NAMALWA (cell line): ENCODE measurements at regions not wholly inside any gene's neighbourhood (a gene's known extent, or its start where the extent isn't known, plus 50 kb on each side); places are given as distances from the start of the nearest gene placed in this dataset.

Experiments used
- DNase-seq: peaks from one replicate; pipeline ENCODE4 v3.0.0-alpha.2; 2015; ENCODE audit warnings: low spot score

DNA sequence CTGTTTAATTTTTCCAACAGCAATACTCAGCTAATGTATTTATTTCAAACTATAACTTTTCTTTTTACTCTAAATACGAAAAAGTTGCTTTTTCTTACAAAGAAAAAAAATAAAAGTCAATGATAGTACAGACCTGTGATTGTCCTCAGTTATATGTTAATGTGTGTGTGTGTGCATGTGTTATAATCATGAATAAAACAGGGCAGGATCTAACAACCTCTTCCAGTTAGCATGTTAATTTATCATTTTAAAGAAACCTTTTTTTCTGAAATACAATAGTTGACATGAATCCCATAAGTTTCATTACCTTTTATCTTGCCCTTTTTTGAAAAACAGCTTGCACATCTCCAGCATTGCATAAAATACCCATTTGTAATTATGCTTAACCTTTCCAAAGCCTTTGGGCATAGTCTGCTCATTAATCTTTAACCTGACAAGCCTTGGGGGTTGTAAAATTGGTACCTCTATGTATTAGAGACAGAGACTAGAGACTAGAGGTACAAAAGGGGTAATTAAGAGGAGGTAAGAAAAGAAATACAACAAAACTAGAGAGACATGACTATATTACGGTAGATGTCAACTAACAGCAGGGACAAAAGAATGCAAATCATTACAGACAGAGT is 828.1 kb downstream of the OLFM4 start:
- DNase-seq = no peak

DNA sequence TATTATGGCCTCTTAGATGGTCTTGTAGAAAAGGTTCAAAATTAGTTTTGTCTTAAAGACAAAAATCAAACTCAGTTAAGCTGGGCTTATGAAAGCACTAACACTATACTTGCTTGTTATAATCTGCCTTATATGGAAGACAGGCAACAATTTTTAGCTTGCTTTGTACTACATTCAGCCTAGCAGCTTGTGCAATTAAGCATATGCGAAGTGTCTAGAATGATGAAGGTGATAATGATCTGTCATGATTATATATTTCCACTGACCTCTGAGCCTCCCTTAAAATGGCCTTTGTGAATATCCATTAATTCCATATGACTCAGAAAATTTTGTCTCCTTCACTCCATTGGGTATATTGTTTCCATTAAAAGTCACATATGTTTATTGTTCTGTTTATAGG is 834.9 kb downstream of the OLFM4 start:
- no peak for DNase-seq

DNA sequence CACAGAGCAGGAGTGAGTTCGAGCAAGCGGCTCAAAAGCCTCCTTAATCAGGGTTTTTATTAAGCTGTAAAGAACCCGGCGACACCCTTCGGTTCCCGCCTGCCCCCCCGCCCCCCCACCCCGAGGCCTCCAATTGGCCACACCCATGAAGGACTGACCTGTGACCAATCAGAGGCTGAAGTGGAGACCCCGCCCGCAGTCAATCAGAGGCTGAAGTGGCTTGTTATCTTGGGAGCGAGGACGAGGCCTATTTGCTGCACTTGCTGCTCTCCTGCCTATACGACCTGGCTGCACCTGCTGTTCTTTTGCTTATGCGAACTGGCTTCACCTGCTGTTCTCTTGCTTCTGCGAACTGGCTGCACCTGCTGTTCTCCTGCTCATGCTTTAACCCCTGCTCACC is 844.9 kb downstream of the OLFM4 start:
- no peak for DNase-seq

DNA sequence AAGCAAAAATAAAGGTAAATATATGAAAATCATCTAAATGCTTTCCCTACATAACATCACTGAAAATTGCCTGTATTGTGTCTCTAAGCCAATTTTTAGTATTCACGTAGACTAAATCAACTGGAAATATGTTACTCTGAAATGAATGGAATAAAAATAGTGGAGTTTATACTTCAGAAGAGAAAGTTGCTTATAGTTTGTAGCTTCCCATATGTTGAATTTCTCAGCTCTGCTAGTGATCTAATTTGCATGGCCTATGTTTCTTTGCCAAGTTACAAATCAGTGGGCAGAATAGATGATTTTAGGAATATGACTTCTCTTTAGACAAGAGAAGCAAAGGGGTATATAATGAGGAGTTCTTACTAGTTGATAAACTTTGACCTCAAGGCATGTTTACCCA is 850.2 kb downstream of the OLFM4 start:
- DNase-seq = no peak

DNA sequence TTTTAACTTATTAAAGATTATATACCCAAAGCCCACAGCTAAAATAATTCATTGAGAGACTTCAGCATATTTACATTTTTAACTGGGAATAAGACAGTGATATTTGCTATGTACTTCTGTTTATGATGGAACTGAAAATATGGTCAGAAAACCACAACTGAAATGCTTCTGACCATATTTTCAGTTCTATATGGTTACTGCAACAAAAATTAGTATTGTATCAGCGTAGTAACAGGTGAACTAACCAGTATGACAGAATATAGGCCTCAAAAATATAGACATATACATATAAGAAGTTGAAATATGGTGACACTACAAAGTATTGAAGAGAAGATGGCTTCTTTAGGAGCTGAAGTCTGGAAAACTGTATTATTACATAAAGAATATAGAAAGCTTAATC is 857.4 kb downstream of the OLFM4 start:
- no peak for DNase-seq

DNA sequence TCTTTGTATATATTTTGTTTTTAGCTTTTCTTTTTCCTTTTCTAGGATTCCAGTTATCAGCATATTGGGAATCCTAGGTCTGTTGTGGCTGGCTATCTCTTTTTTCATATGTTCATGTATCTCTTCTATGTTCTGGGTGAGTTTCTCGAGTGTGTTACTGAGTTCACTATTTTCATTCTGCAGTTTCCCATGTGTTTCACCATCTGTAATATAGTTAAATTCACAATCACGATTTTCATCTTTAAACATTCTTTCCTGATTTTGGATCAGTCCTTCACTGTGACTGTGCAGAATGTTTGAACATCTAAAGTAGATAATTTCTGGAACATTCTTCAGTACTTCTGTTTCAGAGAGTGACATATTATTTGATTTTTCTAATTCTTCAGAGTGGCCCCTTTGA is 862.1 kb downstream of the OLFM4 start:
- no peak for DNase-seq

DNA sequence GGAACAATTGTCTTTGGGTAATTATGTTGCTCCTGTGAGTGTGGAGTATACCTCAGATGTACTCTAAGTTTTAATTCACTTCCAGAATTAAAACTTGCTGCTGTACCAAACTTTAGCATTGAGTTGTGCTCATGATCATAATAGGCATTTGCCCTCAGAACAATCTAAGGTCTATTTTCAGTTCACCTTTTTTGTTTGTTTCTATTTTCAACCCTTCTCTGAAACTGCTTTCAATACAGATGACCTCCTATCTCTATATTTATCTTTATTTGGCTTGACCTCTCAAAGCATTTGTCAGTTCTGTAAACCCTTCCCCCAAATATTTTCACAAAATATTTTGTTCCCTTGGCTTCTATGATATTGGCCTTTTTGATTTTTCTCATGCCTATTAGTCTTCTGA is 873.0 kb downstream of the OLFM4 start:
- no peak for DNase-seq

DNA sequence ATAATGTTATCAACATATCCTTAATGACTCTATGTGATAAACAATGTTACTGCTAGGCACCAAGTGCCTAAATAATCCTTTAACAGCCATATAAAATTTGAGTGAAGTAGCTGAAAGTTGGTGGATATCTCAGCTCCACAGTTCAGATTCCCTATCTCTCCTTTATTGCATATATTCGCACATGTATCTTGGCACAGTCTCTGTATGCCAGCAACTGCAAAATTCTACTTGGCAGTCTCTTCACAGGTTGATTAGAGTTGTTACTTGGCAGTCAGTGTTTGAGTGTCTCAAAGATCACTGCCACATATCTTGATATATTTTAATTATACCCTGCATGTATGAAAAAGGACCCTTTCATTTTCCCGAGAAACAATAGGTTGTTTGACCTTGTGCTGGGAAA is 879.3 kb downstream of the OLFM4 start:
- DNase-seq = no peak

DNA sequence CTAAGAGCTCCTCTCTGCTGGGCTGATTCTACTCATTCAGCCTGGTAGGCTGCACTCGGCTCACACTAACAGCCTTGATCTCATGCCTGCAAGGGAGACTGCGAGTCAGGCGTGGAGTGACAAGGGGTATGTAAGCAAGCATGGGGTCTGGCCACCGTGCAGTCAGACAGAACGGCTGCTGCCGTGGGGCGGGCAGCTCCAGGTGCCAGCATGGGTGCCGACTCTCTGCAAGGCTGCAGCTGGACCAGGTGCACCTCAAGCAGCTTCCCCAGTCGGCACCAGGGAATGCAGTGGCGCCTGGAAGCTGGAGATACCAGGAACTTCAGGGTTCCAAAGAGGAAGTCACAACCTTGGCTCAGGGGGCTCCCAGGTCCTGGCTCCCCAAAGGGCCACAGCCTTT is 892.3 kb downstream of the OLFM4 start:
- DNase-seq = no peak

DNA sequence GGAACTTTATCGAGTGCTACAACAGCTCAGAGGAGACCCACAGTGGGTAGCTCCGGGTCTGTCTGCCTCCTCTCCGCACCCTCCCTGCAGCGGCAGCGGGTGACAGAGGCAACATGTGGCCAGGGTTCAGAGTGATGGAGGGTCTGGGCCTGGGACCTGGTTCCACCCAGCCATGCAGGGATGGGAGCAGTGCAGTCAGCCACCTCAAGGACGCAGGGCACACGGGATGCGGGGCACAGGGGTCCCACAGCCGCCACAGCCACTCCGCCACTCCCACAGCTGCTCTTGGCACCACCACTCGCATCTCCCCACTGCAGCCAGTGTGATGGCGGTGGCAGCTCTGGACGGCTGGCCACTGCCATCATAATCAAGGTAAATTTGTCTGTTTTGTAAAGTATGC is 892.9 kb downstream of the OLFM4 start:
- no peak for DNase-seq

DNA sequence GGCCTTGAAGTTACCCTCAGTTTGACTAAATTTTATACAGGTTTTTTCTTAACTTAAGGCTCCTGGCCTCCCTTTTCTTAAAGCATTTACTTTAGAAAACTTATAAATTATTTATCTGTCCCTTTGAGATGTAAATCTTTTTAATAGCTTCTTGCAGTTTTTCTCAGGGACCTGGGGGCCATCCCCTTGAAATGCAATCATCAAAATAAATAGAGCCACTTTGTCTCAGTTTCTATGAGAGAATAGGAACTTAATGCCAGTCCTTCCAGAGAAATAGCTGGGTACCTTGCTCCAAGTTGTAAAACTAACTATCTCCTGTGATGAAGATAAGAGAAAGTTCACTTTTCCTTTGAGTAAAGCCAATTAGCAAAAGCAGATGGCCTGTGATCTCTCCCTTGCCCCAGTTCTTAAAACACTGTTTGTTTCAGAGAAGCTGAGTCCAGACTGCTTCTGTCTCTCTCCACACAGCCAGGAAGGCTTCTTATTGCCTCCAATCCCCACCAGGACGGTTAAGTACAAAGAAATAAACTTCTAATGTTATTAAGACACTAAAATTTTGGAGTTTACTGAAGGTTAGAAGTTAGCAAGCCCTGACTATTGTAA is 913.1 kb downstream of the OLFM4 start:
- DNase-seq = no peak

DNA sequence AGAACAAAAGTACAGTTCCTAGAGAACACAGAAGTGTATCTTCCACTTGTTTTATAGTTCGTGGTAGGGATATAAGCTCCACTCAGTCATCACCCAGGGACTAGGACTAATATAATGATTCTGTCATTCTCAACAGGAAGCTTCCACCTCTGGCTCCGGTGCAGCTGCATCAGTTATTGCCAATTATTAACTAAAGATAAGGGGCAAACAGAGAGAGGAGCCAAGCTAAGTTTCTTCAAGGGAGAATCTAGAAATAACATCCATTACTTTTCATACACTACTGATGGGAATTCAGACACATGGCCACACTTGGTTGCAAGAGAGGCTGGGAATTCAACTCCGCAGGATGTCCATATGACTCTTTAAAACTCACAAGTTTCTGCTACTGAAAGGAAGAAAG is 917.9 kb downstream of the OLFM4 start:
- DNase-seq = no peak

DNA sequence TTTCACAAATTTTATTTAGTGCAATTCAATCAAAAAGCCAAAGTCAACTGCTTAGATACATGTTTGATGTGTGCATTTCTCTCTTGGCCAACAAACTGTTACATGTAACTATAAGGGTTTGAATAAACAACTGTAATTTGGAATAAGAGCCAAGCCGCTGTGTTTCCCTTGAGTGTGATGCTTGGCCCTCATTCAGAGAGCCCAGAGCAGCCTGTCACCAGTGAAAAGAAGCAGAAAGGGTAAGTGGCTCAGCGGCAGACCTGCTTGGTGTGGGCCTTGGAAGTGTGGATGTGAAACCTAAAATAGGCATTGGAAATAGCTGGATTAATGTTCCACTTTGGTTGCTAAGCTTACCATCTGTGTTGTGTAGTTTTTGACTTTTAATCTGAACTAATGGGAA is 924.6 kb downstream of the OLFM4 start:
- no peak for DNase-seq
